HL-60 (cell line): ENCODE measurements at regions not wholly inside any gene's neighbourhood (a gene's known extent, or its start where the extent isn't known, plus 50 kb on each side); places are given as distances from the start of the nearest gene placed in this dataset.
A peak's percentile ranks its signal among the peaks of the same experiment; 100 is the strongest.

Source experiments
- DNase-seq, 2 experiments: peaks; one replicate each; pipeline ENCODE4 v3.0.0-alpha.2; 2010 to 2020; ENCODE audit warnings: low read depth in 1 of 2, low spot score in 1 of 2
- H3K27ac ChIP-seq: fragments of 250-450 bp; sonication (Bioruptor Pico); replicated peaks from 2 replicates; pipeline ENCODE4 v1.5.1; 2020; ENCODE audit warnings: mild to moderate bottlenecking, moderate library complexity
- H3K27me3 ChIP-seq: fragments of 250-450 bp; sonication (Bioruptor Pico); 2 replicates; pipeline ENCODE4 v1.5.1; 2021; ENCODE audit warnings: mild to moderate bottlenecking, moderate library complexity; ENCODE audit not compliant: insufficient read depth, poor library complexity, severe bottlenecking
- H3K4me3 ChIP-seq: replicated peaks from 2 replicates; pipeline ENCODE4 v1.5.1; 2011; ENCODE audit warnings: mild to moderate bottlenecking, control low read depth, low read length; ENCODE audit not compliant: insufficient read depth
- CTCF ChIP-seq: IDR thresholded peaks from one replicate; pipeline ENCODE4 v1.5.1; 2011; ENCODE audit warnings: low read length, control low read depth, inconsistent platforms; ENCODE audit not compliant: insufficient read depth
- GABPA ChIP-seq: IDR thresholded peaks from 2 replicates; pipeline ENCODE4 v1.6.1; 2012; ENCODE audit warnings: low read depth
- POLR2AphosphoS5 ChIP-seq: IDR thresholded peaks from 2 replicates; pipeline ENCODE4 v1.6.1; 2012; ENCODE audit warnings: low read depth
- REST ChIP-seq: IDR thresholded peaks from 2 replicates; pipeline ENCODE4 v1.6.1; 2012; ENCODE audit warnings: low read depth; ENCODE audit not compliant: insufficient replicate concordance
- SPI1 ChIP-seq: IDR thresholded peaks from 2 replicates; pipeline ENCODE4 v1.6.1; 2012; ENCODE audit warnings: low read depth, mild to moderate bottlenecking, borderline replicate concordance

- Histone ChIP-seq H3K27me3 (no peaks in the 10 kb centered on the region), H3K27ac (no peak overlapping the region), H3K4me3 (no peak overlapping the region)
- no peak for TF ChIP-seq GABPA
- TF ChIP-seq REST = no peak
- no peak for TF ChIP-seq POLR2AphosphoS5
- TF ChIP-seq CTCF = no peak
- no peak for TF ChIP-seq SPI1
- no peak for DNase-seq
Measured at GRCh38 chr6:163708466-163708865, 293.9 kb downstream of the QKI start.

- Histone ChIP-seq H3K27ac (no peak overlapping the region), H3K4me3 (no peak overlapping the region), H3K27me3 (no peaks in the 10 kb centered on the region)
- DNase-seq = no peak
- TF ChIP-seq GABPA (no peak), POLR2AphosphoS5 (no peak), CTCF (peak; percentile 8), SPI1 (no peak), REST (no peak)
Measured at GRCh38 chr6:163707387-163708355, 293.2 kb downstream of the QKI start.

- no peak for TF ChIP-seq REST
- TF ChIP-seq POLR2AphosphoS5 = no peak
- DNase-seq = no peak
- Histone ChIP-seq H3K4me3 (no peak overlapping the region), H3K27ac (no peak overlapping the region), H3K27me3 (no peaks in the 10 kb centered on the region)
Measured at GRCh38 chr6:163706500-163707087, 292.1 kb downstream of the QKI start.
